Gastrocnemius medialis (tissue), 4 donors: ENCODE measurements at regions not wholly inside any gene's neighbourhood (a gene's known extent, or its start where the extent isn't known, plus 50 kb on each side); places are given as distances from the start of the nearest gene placed in this dataset.

Experiments used
- CTCF ChIP-seq, 5 experiments: fragments of 450-650 bp in 3 of 5; fragments of 200-600 bp in 2 of 5; sonication (generic) in 2 of 5; IDR thresholded peaks in 4 of 5; conservative IDR thresholded peaks in 1 of 5; 1 replicate in 4 of 5; 2 replicates in 1 of 5; pipeline ENCODE4 v1.5.1; 2016 to 2019; ENCODE audit warnings: antibody characterized with exemption in 5 of 5, mild to moderate bottlenecking in 3 of 5, moderate library complexity in 3 of 5
- POLR2A ChIP-seq, 2 donors: fragments of 450-650 bp; IDR thresholded peaks; one replicate each; pipeline ENCODE4 v1.6.1; 2017; ENCODE audit warnings: antibody characterized with exemption in 2 of 2, mild to moderate bottlenecking in 2 of 2, moderate library complexity in 2 of 2

DNA sequence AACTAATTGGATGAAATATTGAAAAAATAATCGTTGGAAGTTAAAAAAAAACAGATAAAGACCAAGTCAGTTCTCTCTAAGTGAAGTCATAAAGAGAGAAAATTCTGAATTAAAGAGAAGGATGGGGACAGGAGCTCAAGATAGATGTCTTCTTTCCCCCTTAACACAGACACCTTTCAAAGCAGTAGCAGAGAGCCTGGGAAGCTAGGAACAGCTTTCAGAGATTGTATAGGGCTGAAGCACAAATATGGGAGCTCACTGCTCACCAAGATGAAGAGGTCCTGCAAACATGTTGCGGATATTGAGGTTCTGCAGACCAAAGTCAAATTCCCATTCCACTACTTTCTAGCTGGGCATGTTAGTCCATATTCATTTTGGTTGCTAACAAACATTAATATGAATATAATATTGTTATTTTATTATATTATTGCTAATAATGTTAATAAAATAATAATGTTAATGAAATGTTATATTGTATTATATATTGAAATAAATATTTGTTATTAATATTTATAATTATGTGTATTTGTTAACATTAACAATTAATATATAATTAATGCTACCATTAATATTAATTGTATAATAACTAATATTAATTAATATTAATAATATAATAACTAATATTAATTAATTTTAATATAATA is 319.1 kb downstream of the OXSM start:
- TF ChIP-seq CTCF (IDR thresholded peaks at IDR 0.05 in 4 of 5, conservative IDR thresholded peaks at IDR 0.05 in 1 of 5) (no peak), POLR2A (IDR thresholded peaks at IDR 0.05) (no peak)
